ENCODE measurements at regions not wholly inside any gene's neighbourhood (a gene's known extent, or its start where the extent isn't known, plus 50 kb on each side); places are given as distances from the start of the nearest gene placed in this dataset.
"Not testable (repeated sequence)": the region's sequence is repeated elsewhere in the genome, so short reads cannot be mapped to it uniquely, and the experiment has no call there.

- H3K27me3 ChIP-seq; H3K36me3 ChIP-seq; H3K4me1 ChIP-seq; H3K9me3 ChIP-seq; DNase-seq; intact Hi-C loops (cut with DNase I); H3K4me3 ChIP-seq; H3K27ac ChIP-seq; H3K9ac ChIP-seq (ENCODE audit: low read depth in 2 of 2, low read length in 2 of 2): not testable (repeated sequence)
Measured at GRCh38 chr17:26881195-26881594, 412.7 kb upstream of the WSB1 start.

- H3K27ac ChIP-seq; H3K9me3 ChIP-seq; H3K36me3 ChIP-seq; DNase-seq; H3K4me3 ChIP-seq; H3K9ac ChIP-seq (ENCODE audit: low read depth in 2 of 2, low read length in 2 of 2); intact Hi-C loops (cut with DNase I); H3K27me3 ChIP-seq; H3K4me1 ChIP-seq: not testable (repeated sequence)
Measured at GRCh38 chr17:26882097-26882761, 411.7 kb upstream of the WSB1 start.

- H3K9ac ChIP-seq (ENCODE audit: low read depth in 2 of 2, low read length in 2 of 2); H3K27ac ChIP-seq; H3K4me1 ChIP-seq; H3K4me3 ChIP-seq; intact Hi-C loops (cut with DNase I); H3K36me3 ChIP-seq; H3K27me3 ChIP-seq; DNase-seq; H3K9me3 ChIP-seq: not testable (repeated sequence)
Measured at GRCh38 chr17:26883878-26884740, 409.8 kb upstream of the WSB1 start.

GRCh38 chr17:26884741-26885059 is 409.2 kb upstream of the WSB1 start:
- H3K4me3 ChIP-seq; intact Hi-C loops (cut with DNase I); H3K36me3 ChIP-seq; H3K9me3 ChIP-seq; H3K27me3 ChIP-seq; H3K4me1 ChIP-seq; H3K27ac ChIP-seq; H3K9ac ChIP-seq (ENCODE audit: low read depth in 2 of 2, low read length in 2 of 2); DNase-seq: not testable (repeated sequence)

GRCh38 chr17:26885244-26885970 is 408.5 kb upstream of the WSB1 start:
- not testable (repeated sequence) for H3K4me1 ChIP-seq

More at GRCh38 chr17:26885244-26885970, 408.5 kb upstream of the WSB1 start:
- intact Hi-C loops (cut with DNase I); H3K27me3 ChIP-seq; H3K9ac ChIP-seq (ENCODE audit: low read depth in 2 of 2, low read length in 2 of 2); H3K36me3 ChIP-seq; H3K4me3 ChIP-seq; H3K9me3 ChIP-seq; H3K27ac ChIP-seq: not testable (repeated sequence)
- DNase-seq, result peak; percentile 30

All from colonic mucosa (tissue), 4 donors.